ENCODE measurements at regions not wholly inside any gene's neighbourhood (a gene's known extent, or its start where the extent isn't known, plus 50 kb on each side); places are given as distances from the start of the nearest gene placed in this dataset.
A peak's percentile ranks its signal among the peaks of the same experiment; 100 is the strongest.

DNA sequence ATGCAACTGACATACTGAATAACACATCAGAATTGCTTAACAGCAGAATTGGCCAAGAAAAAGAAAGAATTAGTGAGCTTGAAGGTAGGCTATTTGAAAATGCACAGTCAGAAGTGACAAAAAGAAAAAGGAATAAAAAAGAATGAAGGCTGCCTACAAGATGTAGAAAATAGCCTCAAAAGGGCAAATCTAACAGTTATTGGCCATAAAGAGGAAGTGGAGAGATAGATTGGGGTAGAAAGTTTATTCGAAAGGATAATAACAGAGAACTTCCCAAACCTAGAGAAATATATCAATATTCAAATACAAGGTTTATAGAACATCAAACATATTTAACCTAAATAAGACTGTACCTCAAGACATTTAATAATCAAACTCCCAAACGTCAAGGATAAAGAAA lies 67.5 kb downstream of the ATP6V1G3 start:
- DNase-seq (ENCODE audit: low spot score): no peak

DNA sequence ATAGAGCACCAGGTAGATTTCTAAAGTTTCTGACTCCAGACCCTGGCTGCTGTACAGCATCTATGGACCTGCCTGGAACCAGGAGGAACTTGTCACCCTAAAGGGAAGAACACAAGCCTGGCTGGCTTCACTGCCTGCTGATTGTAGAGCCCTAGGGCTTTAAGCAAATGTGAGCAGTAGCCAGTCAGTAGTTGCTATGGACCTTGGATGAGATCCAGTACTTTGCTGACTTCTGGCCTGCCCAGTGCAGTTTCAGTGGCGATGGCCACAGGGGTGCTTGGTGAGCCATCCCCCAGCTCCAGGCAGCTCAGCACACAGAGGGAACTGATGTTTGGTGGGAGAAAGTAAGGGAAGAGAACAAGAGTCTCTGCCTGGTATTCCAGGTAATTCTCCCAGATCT lies 68.4 kb downstream of the ATP6V1G3 start:
- DNase-seq (ENCODE audit: low spot score): no peak

DNA sequence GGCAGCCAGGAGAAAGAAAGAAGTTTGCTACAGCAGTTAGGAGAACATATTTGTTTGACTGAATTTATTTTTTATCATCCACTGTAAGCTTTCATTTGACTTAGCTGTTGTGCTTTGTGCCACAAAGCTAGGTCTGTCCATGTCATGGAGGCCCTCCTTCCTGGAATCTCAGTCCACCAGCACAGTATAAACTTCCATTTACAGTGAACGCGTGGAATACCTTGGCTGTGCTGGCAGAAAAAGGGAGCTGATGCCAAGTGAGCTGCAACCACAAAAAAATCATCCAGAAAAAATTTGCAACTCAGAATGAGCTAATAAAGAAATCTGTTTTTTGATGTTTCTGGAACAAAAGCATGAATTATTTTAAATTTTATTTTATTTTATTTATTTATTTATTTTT lies 72.6 kb downstream of the ATP6V1G3 start:
- DNase-seq (ENCODE audit: low spot score): peak; percentile 24

DNA sequence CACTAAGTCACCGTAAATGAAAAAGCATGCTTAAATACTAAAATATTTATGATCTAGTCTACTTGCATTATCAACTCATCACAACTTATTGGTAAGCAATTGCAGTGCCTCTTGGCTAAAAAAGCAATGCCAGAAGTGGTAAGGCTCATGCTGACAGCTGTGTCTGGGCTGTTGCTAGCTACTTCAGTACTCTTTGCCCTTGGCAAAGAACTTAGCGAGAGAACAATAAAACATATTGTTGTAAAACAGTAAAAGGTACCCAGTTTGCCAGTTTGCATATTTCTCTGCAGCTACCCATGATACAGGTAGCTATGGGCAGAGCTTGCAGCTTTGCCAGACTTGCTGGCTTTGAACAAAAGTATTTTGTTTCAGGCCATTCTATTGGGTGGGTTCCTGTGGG lies 73.1 kb downstream of the ATP6V1G3 start:
- DNase-seq (ENCODE audit: low spot score): no peak

DNA sequence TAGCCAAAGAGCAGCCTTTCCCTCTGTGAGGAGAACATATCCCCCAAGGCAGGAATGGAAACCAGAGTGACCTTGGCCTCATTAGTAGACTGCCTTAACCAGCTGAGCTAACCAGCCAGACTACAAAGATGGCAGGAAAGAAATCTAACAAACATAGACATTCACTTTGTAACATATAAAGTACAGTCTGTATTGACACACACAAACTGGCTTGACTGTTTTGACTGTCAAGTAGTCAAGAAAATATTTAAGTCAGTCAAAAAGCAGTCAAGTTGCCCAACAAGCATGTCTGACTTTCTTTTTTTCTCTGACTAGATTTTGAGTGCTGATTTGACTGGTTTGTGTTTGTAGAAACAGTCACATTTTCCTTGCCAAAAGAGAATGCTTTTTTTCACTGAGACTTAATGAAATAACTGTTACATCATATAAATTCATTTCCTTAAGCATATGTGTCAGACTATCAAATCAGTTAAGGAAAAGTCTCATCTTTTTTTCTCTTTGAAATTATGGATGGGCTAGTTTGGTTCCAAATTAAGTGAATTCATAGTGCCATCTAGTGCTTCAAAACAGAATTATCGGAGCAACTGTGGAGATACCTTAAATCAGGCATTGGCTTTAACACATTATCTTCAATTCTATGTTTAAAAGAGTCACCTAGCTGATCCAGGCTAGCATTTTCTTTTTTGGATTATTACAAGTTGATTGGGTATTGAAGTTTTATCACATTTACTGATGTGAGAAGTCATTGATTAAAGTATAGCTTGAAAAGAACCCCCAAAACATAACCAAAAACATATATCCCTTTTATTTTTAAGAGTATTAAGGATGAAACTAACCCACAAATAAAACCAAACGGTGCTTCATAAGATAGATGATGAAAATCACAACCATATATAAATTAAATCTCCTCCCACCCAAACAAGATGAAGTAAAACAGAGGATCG lies 75.0 kb downstream of the ATP6V1G3 start:
- peak; percentile 37 for DNase-seq (ENCODE audit: low spot score)

DNA sequence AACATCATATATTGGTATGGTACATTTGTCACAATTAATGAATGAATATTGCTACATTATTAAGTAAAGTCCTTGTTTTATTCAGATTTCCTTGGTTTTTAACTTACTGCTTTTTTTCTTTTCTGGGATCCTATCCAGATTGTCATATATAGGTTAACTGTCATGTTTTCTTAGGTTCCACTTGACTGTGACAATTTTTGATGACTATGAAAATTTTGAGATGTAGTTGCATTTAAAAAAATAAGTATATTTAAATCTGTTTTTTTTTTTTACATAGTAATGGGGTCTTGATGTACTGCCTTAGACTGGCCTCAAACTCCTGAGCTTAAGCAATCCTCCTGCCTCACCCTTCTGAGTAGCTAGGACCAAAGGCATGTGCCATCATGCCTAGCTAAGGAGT lies 76.8 kb downstream of the ATP6V1G3 start:
- no peak for DNase-seq (ENCODE audit: low spot score)

DNA sequence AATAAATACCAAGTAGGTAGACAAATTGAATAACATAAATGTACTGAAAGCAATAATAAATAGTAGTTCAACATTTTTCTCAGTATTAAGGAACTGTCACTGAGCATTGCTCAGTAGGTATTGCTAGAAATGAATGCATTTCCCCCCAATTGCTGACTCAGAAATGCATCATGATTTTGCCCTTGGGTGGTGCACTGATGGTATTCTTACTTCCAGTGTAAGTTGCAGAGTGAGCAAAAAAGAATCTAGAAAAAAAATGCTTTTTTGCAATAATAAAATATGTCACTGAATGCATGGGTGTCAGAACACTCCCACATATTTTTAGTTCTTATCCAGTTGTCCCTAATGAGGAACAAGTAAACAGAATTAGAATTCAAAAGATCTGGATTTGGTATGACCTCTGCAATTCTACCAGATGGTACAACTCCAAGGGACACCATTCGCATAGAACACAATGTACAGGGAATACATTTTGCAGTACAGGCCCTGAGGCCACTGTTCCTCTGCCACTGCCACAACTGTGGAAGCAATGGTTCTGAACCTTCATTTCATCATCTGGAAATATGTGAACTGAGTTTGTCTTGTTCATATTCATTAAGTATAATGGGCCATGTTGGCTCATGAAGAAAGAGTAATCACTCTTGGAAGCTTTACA lies 78.0 kb downstream of the ATP6V1G3 start:
- DNase-seq (ENCODE audit: low spot score): peak; percentile 37

DNA sequence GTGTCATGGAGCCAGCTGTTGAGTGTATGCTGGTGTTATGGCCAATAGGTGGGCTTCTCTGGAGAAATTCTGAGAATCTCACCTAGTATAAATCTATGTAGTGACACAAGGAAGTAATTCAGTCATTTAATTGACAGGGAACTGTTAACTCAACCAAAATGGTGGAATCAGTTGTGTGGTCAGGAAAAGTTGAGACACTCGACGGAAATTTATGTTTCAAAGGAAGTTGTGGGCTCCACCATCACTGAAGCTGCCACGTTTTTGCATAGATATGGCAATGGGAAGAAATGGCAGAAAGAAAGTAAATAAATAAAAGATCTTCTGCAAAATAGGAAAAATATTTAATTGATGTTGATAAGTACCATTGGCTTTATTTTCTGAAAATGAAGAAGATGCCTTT lies 84.5 kb downstream of the ATP6V1G3 start:
- DNase-seq (ENCODE audit: low spot score): no peak

DNA sequence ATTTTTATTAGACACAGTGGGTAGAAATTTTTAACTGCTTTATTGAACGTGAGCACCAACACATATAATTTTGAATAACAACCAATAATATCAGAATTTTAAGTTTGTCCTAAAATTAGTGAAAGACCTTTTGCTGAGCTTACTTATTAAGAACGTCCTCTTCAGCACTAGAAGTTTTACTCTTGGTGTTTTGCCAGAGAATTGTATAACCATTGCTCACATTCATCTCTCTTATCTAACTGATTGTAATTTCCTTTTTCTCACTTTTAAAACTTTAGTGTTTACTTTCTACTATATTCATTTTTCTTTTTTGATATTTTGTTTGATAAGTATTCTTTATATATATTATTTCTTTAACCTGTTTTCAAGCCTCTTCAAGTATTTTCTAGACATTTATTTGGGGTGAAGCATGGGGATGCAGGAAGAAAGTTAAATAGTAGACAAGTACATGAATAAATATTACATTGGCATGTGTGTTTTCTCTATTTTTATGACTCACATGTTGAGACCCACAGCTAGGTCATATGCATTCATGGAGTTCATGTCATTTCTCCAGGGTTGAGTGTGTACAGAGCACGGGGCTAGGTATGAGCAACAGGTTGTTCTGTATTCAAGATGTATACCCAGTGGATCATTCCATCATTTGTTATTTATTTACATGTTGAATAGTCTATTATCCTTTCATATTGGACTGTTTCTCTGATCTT lies 90.6 kb downstream of the ATP6V1G3 start:
- DNase-seq (ENCODE audit: low spot score): no peak

DNA sequence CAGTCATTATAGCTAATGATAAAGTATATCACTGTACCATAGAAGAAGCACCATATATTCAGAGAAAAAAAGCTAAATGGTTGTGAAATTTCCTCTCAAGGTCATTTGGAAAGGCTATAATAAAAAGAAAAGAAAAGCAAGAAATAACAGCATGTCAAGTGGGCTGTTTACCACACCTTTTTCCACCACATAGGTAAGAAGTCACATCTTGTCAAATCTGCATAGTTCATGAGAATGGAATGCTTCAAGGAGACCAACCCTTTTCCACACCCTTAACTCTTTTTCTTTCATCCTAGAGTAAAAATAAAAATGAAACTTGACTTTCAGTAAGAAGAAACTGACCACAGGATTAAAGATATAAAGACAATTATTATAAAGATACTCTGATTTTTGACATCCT lies 91.2 kb downstream of the ATP6V1G3 start:
- no peak for DNase-seq (ENCODE audit: low spot score)

DNA sequence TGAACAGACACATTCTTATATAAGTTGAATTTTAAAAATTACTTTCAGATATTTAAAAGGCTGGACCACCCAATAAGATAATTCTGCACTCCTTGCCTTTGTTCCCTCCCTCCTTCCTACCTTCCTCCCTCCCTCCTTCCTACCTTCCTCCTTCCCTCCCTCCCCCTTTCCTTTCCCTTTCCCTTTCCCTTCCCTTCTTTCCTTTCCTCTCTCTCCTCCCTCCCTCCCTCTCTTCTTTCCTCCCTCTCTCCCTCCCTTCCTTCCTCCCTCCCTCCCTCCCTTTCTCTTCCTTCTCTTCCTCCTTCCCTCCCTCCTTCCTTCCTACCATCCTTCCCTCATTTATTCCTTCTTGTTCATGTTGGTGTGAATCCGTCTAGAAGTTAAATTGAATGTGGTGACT lies 93.0 kb downstream of the ATP6V1G3 start:
- DNase-seq (ENCODE audit: low spot score): no peak

DNA sequence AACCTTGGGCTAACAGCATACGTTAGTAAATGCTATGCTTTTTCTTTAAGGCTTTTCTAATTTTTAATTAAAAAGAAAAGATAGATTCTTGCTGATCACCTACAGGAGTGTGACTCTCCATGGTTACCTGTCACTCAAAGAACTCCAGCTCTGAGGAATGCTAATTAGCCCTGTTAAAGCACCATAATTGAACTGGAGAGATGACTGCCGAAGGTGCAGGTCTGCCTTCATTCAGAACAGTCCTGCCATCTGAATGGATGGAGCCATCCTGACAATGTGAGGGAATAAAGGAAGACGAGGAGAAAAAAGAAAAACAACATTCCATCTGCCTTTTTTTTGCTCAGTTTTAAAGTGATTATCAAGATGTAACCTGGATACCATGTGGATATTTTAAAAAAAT lies 94.6 kb downstream of the ATP6V1G3 start:
- no peak for DNase-seq (ENCODE audit: low spot score)

DNA sequence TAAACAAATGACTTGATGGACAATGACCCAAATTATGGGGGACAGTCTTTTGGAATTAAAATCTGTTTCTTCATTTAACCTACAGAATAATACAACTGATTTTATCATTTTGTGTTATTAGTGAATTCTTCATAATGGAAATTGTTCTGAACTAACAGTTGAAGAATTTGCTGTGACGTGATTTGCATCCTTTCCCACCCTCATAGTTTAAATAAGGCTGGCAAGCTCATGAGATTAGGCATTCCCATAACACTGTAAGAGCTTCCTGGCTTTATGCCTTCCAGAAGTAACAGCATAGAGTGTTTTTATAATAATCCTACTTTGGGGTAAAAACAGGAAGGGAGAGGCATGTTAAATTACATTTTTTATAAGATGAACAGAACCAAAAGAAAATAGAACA lies 95.7 kb downstream of the ATP6V1G3 start:
- peak; percentile 28 for DNase-seq (ENCODE audit: low spot score)

DNA sequence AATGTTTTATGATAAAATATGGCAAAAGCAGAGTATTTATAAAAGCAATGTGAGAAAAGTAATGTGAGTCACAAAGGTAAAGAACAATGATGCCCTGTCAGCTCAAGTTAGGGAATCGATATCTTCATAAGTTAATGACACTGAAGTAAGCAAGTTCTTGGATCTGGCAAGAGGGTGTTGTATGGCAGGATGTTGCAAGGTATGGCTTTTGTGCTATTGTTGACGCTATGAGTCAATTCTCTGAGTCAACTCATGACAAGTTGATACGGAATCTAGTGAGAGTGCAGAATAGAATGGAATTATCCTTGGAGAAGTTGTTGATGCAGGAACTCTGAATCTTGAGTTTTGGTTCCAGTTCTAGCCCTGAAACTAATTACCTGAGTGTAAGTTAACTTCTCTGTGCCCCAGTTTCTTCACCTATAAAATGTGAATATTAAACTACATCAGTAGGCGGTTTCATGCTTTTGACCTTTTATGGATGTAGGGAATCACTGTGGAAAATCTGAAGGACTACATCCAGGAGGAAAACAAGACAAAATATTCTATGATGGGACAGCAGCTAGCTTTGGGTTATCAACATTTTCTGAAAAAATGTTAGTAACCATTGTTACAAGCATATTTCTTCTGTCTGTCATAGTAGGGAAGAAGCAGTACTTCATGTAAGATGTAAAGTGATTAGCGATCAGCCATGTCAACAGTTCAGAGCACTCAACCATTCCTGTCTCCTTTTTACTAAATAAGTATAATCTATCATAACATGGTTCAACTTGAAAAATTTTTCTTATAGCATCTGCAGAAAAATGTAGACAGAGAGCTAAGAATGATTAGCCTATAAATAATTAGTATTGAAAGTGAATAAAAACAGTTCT lies 96.9 kb downstream of the ATP6V1G3 start:
- DNase-seq (ENCODE audit: low spot score): peak; percentile 77

DNA sequence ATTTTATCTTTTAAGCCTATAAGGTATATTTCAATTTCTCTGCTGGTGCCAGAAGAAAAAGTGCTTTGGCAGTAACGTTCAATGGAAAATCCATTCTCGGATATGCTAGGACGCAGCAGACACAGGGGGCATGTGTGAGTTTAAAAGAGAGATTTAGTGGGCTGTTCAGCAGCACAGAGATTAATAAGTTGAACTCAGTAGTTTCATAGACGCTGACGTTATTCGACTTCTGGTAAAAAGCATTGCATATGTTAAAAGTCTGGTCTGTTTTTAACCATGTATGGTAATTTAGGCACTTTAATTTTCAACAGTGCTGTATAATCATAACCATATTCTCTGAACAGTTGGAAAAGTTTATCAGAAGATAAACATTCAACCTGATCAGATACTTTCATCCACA lies 99.6 kb downstream of the ATP6V1G3 start:
- DNase-seq (ENCODE audit: low spot score): no peak

DNA sequence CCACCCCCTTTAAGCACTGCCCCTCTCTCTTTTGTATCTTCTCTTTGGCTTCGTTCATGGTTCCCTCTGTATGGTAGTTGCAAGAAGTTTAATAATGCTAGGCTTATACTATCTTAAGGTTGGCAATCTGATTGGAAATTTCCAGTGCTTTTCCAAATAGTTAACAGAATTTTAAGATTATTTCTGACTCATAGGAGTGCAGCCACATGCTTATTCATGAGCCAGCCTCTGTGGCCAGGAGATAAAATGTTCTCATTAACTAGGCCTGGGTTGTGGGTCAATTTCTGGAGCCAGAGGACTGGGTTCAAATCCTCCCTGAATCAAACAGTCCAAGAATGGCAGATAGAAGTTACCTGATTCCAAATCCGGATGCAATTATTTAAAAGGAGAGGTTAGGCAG lies 103.1 kb downstream of the ATP6V1G3 start:
- peak; percentile 48 for DNase-seq (ENCODE audit: low spot score)

DNA sequence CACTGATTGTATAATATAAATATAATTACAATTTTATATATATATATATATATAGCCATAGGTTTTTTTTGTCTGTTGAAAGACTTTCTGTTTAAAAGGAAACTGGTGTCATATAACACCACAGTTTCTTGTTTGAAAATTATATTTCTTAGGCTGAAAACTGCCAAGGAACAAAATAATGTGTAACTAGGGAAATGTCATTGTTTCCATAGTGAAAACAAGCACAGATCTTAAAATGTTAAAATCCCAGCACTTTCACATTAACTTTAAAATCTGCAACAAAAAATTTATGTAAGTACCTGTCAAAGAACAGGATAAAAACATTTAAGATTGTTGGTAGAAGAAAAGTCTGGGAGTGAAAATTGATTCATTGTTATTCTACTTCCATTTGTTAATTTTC lies 104.2 kb downstream of the ATP6V1G3 start:
- DNase-seq (ENCODE audit: low spot score): no peak

DNA sequence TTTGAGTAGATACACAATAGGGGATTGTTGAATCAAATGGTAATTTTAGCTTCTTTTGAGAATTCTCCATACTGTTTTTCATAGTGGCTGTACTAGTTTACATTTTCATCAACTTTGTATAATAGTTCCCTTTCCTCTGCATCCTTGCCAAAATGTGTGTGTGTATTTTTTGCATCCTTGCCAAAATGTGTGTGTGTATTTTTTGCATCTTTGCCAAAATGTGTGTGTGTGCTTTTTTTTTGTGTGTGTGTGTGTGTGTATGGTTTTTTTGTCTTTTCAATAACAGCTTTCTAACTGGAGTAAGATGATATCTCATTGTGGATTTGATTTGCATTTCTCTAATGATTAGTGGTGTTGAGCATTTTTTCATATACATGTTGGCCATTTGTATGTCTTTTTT lies 105.4 kb downstream of the ATP6V1G3 start:
- DNase-seq (ENCODE audit: low spot score): no peak

DNA sequence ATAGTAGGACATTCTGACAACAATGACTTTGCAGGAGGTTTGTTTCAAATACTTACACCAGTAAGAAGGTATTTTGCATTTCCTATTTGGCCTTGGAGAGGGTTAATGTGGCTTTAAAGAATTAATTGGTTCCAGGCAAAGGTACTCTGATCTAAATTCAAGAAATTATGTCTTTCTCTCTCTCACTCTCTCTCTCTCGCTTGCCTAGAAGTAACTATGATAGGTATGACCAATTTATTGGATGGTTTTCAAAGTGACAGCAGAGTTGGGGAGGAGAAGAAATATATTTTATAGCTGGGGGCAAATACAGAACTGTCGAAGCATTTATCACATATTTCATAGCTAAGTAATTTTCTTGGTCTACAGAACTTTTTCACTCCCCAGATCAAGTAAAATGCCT lies 116.0 kb downstream of the ATP6V1G3 start:
- DNase-seq (ENCODE audit: low spot score): no peak

DNA sequence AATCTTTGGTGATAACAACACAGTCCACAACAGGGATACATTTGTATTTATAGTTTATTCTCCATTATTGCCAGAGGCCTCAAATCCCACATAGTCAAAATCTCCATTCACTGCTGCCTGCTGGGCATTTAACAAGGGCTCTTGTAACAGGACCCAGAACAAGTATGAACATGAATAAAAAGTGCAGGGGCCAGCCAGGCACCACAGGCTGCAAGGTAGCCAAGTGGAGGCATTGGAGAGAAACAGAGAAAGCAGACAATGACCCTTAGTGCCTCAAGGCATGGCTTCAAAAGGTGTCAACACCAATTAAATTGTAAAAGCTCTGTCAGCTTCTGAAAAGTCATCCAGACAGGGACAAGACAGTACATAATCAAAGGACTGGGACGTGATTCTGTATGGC lies 116.8 kb downstream of the ATP6V1G3 start:
- DNase-seq (ENCODE audit: low spot score): no peak

DNA sequence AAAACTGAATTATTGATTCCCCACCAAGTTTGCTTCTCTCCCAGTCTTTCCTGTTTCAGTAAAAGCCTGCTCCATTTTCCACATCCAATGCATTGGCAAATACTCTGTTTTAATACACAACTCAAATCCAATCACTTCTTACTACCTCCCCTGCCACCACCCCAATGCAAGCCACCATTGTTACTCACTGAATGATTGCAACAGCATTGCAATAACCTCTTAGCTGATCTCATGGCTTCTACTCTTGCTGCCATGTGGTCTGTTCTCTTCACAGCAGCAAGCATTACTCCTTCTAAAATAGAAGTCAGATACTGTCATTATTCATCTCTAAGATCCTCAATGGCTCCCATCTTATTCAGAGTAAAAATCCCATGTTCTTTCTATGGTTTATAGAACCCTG lies 123.4 kb downstream of the ATP6V1G3 start:
- peak; percentile 26 for DNase-seq (ENCODE audit: low spot score)

DNA sequence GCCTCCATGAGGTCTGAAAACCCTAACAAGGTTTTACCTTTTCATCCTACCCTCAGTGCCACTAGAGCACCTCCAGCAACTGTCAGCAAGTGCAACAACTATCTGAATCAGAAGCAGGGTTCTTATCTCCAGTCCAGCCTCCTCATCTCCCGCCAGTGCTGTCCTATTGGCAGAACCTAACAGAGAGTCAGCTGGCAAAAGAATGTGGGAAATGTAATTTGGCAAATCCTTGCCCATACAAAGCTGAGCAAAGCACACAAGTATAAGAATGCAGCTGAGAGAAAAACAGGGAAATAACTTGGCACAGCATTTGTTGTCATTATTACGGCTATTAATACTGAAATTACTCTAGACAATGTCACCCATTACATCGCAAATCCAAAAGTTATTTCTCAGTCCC lies 124.2 kb downstream of the ATP6V1G3 start:
- peak; percentile 63 for DNase-seq (ENCODE audit: low spot score)
